ENCODE measurements at regions not wholly inside any gene's neighbourhood (a gene's known extent, or its start where the extent isn't known, plus 50 kb on each side); places are given as distances from the start of the nearest gene placed in this dataset.

DNA sequence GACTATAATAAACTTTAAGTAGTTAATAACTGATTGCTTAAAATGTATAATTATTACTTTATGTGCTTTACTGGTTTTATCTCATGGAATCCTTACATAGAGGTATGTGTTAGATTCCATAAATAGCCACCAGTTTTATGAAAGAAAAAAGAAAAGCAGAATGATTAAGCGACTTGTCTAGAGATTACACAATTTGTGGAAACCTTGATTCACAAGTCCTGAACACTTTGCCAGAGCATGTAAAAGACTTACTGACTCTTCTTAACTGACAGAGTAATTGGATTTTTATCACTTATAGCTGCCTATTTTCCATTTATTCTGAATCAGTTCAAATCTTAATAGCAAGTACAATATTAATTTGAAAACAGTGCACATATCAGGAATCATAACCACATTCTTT lies 448.7 kb upstream of the NETO1 start:
- DNase-seq: no peak

DNA sequence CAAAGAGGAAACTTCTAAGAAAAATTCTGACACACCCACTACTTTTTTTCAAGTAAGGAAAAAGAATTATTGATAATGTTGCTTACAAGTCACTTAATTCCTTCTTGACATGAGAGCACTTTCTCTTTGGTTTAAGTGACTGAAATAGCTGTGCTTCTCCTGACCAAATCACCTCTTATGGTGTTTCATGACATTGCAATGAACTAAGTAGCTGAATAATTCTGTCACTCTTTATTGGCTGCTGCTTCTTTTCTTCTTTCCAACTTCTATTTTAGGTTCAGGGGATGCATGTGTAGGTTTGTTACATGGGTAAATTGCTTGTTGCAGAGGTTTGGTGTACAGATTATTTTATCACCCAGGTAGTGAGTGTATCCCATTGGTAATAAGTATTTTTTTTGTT lies 447.6 kb upstream of the NETO1 start:
- DNase-seq: no peak

DNA sequence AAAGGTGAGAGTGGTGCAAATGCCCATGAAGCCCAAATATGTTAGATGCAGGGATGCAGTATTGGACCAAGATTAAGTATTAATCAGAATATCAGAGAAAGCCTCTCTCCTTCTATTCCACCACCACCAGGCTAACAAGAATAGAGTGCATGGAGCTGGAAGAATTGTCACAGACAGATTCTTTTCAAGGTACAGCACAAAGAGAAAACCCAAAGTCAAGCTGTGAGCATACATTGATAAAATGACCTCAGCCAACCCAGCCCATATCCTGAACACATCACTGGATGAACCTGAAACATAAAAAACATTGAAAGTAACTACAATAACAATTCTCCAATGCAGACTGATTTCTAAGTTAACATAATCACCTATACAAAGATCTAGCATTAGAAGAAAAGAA lies 445.7 kb upstream of the NETO1 start:
- DNase-seq: no peak

DNA sequence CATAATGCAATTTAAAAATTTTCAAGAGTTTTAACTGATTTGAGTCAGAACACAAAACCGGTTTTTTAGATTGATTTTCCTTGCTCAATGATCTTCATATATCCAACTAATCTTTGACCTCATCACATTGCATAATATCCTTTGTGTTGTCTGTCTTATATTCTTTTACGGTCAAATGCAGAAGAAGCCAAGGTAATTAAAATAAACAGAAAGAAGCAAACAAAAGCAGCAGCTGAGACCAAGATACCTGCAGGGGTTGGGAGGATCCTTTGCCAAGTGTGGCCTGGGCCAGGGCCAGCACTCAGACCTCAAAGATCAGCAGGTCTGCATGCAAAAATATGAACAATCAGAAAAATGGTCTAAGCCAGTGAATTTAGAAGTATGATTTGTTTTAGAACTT lies 428.9 kb upstream of the NETO1 start:
- no peak for DNase-seq

DNA sequence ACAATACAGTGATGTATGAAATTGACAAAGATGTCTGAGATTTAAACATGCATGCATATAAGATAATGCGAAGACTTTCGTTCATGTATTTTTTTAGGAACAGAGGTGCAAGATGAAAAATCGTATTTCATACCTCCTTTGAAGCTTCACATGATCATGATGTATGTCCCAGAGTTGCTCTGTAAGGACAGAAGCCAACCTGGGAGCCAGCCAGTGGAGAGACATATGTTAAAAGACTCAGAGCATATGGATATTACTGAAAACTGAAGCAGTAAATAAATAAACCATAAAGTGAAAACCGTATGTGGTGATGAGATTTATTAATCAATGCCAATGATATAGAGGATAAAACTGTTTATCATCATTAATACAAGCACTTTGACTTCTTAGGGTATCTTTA lies 424.4 kb upstream of the NETO1 start:
- DNase-seq: no peak

DNA sequence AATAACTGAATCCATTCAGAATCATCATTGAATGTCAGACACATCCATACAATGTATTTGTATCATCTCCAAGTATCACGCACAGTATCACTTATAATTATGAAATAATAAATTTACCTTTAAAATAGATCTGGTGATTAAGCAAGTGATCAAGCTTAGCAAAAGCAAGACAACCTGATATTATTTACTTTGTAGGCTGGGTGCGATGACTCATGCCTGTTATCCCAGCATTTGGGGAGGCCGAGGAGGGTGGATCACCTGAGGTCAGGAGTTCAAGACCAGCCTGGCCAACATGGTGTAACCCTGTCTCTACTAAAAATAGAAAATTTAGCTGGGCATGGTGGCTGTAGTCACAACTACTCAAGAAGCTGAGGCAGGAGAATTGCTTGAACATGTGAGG lies 421.0 kb upstream of the NETO1 start:
- DNase-seq: no peak

DNA sequence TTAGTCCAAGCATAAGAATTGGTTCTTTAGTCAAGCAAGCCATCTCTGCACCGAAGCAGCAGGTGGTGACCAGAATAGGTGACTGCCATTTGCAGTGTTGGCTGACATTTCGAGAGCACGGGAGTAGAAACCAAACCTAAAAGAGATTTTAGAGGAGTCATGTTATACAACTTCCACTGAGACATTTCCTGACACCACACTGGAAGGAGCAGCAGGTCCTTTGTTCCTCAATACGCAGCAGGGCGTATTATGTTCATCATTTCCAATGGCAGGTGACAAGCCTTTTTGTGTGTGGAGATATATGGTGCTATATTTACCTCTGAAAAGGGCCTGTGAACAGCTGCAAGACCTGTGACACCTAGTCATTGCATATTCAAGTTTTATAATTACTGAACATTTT lies 418.8 kb upstream of the NETO1 start:
- no peak for DNase-seq

DNA sequence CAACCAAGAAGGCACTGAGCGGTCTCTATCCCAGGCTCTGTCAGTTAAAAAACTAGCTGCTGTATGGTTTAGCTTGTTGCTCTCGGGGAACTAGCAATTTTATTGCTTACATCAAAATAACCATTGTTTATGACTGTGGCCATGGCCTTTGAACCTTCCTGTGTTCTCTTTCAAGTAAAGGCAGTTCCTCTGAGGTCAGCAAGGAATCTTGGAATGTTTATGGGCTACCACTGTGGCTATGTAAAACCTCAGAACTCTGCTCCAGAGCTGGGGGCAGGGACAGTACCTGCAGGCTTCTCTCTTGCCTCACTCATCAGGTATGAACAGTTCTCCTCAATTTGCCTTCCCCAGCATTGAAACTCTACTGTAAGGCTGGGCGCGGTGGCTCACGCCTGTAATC lies 416.0 kb upstream of the NETO1 start:
- DNase-seq: no peak

DNA sequence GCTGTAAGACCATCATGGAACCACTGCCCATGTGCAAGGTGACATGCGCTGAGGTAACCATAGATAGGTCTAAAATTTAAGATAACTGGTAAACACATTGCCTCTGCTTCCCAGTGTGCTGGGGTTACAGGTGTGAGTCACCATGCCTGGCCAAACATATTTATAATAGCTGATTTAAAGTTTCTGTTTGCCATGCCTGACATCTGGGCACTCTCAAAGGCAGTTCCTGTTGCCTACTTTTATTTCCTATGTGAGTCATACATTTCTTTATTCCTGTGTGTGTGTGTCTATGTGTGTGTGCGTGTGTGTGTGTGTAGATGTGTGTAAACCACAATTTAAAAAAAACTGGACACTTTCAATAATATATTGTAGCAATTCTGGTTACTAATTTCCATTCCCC lies 415.2 kb upstream of the NETO1 start:
- no peak for DNase-seq

DNA sequence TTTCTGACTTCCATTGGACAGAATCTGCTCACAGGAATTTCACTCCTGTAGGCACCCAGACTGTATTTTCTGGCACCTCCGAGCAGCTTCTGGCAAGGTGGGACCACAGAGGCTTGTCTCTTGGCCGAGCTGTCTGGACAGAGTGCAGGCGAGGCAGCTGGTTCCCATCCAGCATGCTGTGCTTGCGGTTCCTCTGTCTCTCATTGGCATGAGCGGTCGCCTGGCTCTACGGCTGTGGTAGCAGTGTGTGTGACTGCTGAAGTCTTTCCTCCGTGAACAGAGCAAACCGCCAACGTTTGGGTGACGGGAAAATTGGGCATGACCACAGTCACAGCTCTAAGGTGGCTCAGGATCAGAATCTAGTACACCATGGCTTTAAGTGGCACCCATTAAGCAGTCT lies 411.7 kb upstream of the NETO1 start:
- no peak for DNase-seq

DNA sequence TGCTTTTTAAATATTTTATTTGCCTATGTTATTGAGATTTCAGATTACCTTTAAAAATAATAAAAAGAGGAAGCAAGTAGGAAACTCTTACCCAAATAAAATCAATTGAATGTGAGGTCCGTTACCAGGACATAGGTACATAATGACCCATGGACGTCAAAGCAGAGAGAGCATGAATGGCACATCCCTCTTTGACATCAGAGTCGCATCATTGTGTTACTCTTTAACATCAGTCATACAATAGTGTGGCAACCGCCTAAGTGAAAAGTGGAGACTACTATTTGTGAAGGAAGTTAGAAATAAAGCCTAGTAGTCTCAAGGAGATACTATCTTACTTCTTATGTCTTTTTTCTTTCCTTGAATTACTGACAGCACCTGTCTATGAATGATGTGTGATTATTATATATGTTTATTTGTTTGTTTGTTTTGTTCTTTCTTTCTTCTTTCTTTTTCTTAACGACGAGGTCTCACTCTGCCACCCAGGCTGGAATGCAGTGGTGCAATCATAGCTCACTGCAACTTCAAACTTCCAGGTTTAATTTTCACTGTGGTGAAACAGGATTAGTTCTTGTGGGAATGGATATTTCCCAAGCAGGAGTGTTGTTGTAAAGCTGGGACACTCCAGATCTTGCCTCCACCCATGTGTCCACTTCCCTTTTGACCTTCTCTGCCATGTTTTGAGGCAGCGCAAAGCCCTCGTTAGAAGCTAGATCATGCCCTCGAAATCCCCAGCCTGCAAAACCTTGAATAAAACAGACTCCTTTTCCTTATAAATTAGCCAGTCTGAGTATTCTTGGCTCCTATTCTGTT lies 407.2 kb upstream of the NETO1 start:
- DNase-seq: no peak

DNA sequence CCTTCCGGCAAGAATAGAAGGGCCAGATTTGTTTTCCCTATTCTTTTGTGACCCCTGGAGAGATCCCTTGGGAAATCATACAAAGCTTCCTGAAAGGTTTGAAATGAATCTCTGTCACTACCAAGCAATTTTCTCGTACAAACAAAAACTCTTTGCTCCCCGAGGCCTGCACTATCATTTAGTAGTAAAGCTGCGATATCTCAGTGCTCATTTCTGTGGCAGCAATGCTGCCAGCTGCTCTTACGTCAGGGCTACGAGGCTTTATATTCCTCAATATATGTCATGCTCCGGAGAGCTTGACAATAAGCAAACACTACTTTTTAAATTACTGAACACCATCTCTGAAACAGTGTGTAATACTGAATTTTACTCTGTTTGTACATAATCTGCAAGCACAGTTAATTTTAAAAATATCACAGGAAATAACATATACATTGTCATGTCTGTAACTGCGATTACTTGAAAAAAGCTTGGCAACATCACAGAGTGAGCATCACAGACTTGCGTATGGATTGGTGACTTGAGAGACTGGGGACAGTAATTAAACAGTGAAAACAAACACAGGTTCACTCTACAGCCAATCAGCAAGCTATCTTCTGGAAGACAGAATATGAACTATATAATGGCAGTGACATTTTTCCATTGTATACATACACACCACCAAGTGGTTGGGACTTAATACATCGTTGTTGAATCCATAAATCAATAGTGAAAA lies 403.3 kb upstream of the NETO1 start:
- DNase-seq: no peak

DNA sequence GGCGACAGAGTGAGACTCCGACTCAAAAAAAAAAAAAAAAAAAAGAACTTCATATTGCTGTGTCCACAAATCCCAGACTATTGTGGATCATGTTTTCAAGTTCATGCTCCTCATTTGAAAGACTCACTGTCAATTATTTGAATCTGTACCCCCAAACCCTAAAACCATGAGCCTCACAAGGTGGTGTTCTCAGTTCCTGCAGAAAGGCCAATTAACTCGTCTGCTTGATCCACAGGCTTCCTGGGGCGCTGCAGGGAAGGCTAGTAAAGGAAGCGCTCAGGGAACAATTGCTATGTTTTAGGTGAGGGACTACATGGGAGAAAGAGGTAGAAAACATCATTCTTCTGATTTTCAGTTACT lies 396.8 kb upstream of the NETO1 start:
- no peak for DNase-seq

DNA sequence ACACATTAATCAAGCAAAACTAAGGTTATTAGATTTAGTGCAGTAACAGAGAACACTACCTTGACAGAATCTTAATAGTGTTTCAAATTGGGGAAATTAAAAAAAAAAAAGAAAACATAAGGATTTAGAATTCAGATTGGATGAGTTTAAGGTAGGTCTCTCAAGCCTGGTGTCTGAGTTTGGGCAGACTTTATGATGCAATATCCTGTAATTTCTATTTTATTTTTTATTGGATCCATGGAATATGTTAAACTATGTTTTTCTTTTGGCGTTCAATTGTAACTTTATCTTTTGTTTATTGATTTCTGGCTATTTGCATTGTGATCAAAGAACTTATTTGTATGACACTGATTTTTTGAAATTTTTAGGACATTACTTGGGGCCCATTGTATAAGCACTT lies 394.1 kb upstream of the NETO1 start:
- DNase-seq: no peak

DNA sequence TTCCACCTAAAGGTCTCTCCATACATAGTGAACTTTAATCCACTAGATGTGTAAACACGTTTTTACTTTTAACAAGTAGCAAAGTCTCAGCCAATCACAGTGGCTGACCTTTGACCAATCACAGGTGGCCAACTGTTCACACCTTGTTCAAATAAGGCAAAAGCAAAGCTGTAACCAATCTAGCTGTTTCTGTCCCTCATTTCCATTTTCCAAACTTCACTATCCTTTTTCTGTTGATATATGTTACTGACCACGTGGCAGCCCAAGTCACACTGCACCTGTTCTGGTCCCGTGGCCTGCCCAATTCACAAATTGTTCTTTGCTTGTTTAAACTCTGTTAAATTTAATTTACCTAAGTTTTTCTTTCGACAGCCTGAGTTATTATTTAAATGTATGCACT lies 393.5 kb upstream of the NETO1 start:
- DNase-seq: no peak

DNA sequence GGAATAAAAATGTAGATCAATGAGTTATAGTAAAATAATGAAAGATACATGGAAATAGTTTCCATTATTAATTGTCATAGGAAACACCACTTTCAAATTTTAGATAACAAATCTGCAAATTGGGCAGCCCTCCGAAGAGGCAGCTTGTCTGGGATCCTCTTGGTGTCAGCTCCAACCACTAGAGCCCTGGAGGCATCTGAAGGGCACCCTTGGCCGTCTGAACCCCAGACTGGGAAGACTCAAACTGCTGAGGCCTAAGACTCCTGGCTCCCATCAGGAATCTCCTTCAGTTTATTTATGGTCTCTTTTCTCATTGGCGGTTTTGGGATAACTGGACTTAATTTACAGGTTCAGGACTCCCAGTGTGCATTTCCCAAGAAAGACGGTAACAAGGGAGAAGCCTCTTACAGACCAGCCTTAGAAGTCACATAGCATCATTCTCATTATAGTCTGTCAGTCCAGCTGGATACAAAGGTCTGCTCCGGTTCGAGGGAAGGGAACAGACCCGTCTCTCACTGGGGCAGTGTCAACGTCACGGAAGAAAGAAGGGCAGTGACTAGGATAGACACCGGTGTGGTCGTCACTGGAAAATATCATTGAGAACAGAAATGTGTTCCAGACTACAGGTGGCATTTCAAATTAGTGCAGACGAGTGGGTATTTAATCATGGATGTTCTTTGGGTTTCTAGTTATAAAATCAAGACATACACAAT lies 390.7 kb upstream of the NETO1 start:
- no peak for DNase-seq

DNA sequence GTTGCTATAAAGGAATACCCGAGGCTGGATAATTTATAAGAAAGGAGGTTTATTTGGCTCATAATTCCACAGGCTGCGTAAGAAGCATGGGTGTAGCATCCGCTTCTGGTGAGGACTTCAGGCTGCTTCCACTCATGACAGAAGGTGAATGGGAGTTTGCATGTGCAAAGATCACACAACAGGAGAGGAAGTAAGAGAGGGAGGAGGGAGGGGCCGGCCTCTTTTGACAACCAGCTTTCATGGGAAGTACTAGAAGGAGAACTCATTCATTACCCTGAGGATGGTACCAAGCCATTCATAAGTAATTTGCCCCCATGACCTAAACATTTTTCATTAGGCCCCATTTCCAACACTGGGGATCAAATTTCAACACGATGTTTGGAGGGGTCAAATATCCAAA lies 386.8 kb upstream of the NETO1 start:
- DNase-seq: no peak

DNA sequence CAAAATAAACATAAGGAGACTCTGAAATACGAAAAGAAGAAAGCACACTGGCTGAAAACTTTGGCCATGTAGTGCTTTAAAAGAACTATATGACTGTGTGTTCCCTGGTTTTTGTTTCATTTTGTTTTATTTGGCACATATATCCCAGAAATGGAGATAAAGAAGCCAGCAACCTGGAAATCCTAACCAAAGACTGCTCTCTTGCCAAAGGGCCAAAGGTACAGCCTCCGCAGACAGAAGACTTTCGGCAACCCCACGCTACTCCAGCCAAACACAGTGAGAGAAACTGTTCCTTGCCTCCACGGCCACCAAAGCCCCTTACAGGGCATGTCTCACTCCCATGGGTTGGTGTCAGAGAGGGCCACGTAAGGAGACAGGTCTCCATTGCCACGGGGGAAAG lies 381.2 kb upstream of the NETO1 start:
- DNase-seq: no peak

DNA sequence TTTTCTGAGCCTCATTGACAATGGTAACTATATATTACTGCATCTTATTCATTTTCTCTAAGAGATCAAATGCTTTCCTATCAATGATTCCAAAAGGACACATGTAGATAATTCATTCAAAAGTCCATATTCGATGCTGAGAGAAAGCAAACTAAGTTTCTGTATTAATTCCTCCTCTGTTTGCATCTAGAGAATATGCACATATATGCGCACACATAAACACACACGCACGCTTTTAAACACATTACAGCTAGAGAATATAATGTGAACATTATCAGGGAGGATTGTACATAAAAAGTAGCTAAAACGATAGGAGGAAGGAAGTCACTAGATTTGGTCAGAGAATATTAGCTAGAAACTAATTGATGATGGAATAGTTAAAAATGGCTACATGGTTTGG lies 379.0 kb upstream of the NETO1 start:
- no peak for DNase-seq

DNA sequence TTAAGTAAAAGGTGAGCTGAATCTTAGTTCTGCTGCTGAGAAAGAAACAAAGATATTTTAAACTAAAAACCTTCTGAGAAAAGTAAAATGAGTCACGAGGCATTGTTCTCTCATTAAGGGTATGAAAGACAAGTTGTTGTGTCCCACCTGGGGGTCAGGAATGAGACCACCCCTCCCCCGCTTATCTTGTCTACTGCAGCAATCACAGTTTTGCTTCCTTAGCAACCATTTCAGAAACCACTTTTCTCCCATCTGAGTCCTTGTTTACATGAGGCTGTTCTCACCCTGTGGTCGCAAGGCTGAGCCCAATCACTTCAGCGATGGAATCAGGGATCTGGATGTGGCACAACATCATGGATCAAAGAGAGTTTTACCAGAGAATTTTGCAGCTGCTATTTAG lies 377.6 kb upstream of the NETO1 start:
- no peak for DNase-seq

DNA sequence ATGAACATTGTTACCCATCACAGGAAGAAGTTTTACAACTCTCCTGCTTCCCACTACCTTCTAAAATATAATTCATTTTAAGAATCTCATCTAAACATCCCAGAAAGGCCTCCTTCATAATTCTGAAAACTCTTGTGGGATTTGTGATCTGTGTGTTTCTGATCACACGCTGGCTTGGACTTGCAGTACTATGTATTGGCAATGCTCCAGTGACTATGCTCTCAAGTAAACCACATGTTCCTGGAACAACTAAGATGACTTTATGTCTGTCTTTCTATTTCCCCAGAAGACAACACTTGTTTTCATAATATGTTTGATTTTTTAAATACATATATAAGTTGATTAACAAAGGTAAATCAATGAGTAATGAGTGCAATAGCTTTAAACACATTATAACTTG lies 376.6 kb upstream of the NETO1 start:
- no peak for DNase-seq

DNA sequence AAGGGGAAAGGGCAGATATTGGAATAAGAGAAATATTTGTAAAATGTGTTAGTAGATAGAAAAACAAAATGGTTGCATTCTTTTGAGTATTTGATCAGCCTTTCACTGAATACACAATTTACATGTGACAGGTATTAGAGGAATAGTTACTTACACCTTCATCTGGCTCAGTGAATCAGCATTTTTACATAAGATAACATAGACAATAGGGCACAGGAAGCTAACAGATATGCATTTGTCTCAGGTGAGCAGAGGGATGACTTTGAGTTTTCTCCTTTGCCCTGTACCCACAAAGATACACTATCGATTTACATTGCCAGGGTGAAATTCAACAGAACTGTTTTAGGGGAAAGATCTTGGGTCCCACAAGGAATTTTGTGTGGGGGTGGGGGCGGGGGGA lies 373.1 kb upstream of the NETO1 start:
- DNase-seq: no peak

DNA sequence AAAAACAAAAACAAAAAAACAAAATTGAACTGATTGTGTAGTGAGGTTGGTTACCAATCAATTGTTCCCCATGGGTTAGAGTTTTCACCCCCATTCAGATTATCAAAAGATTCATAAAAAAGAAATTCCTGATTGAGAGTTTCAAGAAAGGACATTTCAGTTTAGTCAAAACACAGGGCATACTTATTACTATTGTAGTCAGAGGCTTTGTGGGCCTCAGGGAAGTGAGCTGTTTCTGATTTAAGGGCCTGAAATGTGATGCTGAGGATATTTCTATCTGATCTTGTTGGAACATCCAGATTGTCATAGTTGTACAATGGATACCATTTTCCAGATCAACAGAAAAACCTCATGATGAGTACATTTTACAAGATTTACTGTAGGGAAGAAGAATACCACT lies 368.1 kb upstream of the NETO1 start:
- DNase-seq: no peak
